C4-2B (cell line): ENCODE measurements at regions not wholly inside any gene's neighbourhood (a gene's known extent, or its start where the extent isn't known, plus 50 kb on each side); places are given as distances from the start of the nearest gene placed in this dataset.

Experiments used
- H3K27ac ChIP-seq: fragments of 450-650 bp; 2 replicates; pipeline ENCODE4 v1.5.1; 2017
- ZFX ChIP-seq: fragments of 450-650 bp; IDR thresholded peaks from 2 replicates; pipeline ENCODE4 v1.6.1; 2017
- TF ChIP-seq, protein P1 (sequence below): fragments of 450-650 bp; conservative IDR thresholded peaks from 2 replicates; pipeline ENCODE4 v1.5.1; 2017; ENCODE audit warnings: mild to moderate bottlenecking

GRCh38 chr3:17945018-17945798 lies 202.8 kb upstream of the TBC1D5 start:
- no peak for TF ChIP-seq ZFX
- TF ChIP-seq, protein P1, sequence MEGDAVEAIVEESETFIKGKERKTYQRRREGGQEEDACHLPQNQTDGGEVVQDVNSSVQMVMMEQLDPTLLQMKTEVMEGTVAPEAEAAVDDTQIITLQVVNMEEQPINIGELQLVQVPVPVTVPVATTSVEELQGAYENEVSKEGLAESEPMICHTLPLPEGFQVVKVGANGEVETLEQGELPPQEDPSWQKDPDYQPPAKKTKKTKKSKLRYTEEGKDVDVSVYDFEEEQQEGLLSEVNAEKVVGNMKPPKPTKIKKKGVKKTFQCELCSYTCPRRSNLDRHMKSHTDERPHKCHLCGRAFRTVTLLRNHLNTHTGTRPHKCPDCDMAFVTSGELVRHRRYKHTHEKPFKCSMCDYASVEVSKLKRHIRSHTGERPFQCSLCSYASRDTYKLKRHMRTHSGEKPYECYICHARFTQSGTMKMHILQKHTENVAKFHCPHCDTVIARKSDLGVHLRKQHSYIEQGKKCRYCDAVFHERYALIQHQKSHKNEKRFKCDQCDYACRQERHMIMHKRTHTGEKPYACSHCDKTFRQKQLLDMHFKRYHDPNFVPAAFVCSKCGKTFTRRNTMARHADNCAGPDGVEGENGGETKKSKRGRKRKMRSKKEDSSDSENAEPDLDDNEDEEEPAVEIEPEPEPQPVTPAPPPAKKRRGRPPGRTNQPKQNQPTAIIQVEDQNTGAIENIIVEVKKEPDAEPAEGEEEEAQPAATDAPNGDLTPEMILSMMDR: no peak
- no peak overlapping the region for H3K27ac ChIP-seq

DNA sequence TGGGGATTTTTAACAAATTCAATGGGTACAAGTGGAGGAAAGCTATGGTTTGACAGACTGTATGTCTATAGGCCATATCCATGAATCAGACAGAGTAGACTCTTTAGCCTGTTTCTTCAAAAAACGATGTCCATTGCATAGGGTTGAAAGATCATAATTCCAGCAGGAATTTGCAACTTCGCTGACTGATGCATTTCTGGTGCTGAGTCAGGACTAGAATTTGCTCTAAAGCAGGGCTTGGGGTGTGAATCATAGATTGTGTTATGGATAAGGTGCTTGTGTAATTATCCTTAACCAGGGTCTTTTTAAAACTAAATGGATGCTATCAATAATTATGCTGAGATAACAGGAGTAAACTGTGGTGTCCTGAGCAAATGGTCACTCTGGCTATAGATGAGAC lies 200.4 kb upstream of the TBC1D5 start:
- no peak for TF ChIP-seq ZFX
- TF ChIP-seq, protein P1: no peak
- H3K27ac ChIP-seq: no peak overlapping the region

DNA sequence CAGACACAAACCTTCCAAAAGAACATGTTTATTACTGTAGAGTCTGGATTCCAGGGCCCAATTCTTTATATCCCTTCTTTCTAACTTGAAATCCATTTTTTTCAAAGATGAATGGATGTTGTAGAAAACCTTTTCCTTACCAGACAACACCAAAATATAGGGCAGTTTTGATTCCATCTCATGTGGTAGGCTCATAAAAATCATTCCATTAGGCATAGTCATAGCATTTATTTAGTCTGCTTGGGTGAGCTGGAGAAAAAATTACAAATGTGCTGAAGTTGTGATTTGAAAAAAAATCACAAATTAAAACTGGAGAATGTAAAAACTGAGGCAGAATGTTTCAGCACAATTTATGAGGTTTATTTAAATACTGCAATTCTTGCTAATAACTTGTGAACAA lies 199.3 kb upstream of the TBC1D5 start:
- H3K27ac ChIP-seq: no peak overlapping the region
- TF ChIP-seq, protein P1: no peak
- no peak for TF ChIP-seq ZFX

- TF ChIP-seq, protein P1: no peak
- TF ChIP-seq ZFX: no peak
- H3K27ac ChIP-seq: no peak overlapping the region
These were observed 198.7 kb upstream of the TBC1D5 start for GRCh38 chr3:17941152-17941551.

GRCh38 chr3:17939157-17939556 lies 196.7 kb upstream of the TBC1D5 start:
- TF ChIP-seq, protein P1: no peak
- no peak for TF ChIP-seq ZFX

DNA sequence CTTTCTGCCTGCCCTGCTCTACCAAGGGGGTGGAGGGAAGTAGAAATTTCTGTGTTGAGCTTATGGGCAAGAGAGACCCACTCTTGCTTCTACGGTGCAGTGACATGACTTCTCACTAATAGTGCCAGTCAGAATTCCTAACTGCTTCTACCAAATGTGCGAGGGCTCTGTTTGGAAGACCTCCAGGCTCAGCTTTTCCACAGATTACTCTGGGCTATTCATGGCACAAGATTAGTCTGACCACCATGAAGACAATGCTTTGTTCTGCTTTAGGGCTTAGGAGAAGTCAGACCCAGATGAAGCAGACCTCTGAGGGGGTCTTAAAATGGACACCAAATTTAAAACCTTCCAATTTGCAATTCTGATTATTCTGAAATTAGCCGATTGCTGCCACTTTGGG lies 195.9 kb upstream of the TBC1D5 start:
- no peak overlapping the region for H3K27ac ChIP-seq
- TF ChIP-seq ZFX: no peak
- TF ChIP-seq, protein P1: no peak

More at GRCh38 chr3:17939157-17939556, 196.7 kb upstream of the TBC1D5 start:
- H3K27ac ChIP-seq: no peak overlapping the region

- no peak overlapping the region for H3K27ac ChIP-seq
- TF ChIP-seq ZFX: no peak
- TF ChIP-seq, protein P1: no peak
These were observed 194.5 kb upstream of the TBC1D5 start for GRCh38 chr3:17936736-17937480.
